ENCODE measurements at regions not wholly inside any gene's neighbourhood (a gene's known extent, or its start where the extent isn't known, plus 50 kb on each side); places are given as distances from the start of the nearest gene placed in this dataset.
A peak's percentile ranks its signal among the peaks of the same experiment; 100 is the strongest.
"Not testable (repeated sequence)": the region's sequence is repeated elsewhere in the genome, so short reads cannot be mapped to it uniquely, and the experiment has no call there.

DNA sequence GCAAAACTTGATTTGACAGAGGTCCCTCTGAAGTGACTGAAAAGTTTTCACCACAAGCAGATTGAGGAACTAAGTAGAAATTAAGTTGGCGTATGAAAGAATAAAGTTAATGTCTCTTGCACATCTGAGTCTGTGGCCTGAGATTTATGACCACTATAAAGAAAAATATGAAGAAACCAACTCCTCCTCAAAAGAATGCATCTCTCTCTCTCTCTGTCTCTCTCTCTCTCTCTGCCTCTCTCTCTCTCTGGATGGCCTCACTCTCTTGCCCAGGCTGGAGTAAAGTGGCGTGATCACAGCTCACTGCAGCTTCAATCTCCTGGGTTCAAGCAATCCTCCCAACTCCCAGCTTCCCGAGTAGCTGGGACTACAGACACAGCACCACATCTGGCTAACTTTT is 55.2 kb downstream of the RPL22L1 start:
- no peak for DNase-seq (ENCODE audit: low read depth)

DNA sequence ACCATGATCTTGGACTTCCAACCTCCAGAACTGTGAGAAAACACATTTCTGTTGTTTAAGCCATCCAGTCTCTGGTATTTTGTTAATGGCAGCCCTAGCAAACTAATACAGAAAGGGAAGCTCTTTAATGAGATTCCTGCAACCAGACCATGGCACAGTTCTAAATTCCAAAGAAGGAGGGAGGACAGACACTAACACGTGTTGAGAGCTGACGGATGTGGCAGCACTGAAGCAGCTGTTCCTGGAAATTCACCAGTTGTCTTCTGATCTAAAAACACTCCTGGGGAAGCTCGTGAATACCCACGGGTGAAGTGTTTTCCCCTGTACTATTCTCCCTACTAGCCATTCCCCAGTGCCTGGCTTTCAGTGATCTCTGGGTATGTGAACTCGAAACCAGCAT is 56.7 kb downstream of the RPL22L1 start:
- no peak for DNase-seq (ENCODE audit: low read depth)

DNA sequence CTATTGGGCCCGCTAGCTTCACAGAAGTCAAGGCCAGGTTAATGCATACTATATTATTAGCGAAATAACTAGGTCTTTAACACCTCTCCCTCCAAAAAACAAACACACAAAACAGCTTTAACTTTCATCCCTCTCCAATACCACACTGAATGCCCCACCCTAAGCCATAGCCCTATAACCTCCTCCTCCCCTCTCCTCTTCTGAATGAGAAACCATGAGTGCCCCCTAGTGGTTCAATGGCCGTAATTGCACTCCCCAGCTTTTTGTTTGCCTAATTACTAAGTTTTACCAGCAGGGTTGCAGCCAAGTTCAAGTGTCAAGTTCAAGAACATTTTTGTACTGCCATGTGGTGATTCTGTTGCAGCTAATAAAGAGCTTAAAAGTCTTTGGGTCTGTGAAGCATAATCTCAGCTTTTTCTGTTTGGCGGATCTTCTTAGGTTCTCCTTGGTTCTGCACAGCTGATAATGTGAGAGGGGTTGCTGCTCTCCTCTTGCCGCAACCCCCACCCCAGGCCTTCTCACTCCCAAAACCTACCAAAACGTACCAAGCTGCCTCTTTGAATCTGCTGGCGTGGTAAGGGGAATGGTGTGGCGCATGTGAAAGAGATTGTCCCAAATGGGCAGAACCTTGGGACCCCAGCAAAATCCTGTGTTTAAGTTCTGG is 57.9 kb downstream of the RPL22L1 start:
- DNase-seq (ENCODE audit: low read depth): peak; percentile 86

DNA sequence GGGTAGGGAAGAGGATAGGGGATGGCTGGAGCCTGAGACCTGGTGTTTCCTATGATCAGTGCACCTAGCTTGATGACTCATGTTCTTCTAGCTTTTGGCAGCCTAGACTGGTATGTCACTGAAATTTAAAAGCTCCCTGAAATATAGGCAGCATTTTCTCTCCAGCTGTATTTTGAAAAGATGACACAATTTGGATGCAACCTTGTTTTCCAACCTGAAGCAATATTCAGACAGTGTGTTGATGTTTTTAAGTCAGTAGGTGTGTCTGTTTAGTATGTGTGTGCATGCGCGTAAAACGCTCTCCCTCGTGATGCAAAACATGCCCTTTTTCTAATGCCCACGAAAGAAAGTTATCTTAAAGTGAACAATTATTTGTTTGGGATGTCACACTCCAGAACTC is 58.5 kb downstream of the RPL22L1 start:
- DNase-seq (ENCODE audit: low read depth): peak; percentile 81

DNA sequence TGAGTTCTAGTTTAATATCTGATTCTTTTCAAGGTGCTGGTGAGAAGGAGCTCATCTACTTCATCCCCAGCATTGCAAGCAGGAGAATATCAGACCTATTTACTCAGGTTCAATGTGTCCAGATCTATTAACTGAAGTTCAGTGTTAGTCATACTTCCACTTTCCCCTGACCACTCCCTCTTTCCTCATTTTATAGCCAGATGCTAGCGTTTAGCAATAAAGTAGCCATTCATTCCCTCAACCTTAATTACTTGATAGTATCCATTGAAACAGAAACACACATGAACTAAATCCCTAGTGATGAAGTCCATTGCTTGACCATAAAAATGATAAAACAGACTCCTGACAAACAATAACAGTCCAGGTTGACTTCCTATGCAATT is 60.0 kb downstream of the RPL22L1 start:
- DNase-seq (ENCODE audit: low read depth): peak; percentile 81

DNA sequence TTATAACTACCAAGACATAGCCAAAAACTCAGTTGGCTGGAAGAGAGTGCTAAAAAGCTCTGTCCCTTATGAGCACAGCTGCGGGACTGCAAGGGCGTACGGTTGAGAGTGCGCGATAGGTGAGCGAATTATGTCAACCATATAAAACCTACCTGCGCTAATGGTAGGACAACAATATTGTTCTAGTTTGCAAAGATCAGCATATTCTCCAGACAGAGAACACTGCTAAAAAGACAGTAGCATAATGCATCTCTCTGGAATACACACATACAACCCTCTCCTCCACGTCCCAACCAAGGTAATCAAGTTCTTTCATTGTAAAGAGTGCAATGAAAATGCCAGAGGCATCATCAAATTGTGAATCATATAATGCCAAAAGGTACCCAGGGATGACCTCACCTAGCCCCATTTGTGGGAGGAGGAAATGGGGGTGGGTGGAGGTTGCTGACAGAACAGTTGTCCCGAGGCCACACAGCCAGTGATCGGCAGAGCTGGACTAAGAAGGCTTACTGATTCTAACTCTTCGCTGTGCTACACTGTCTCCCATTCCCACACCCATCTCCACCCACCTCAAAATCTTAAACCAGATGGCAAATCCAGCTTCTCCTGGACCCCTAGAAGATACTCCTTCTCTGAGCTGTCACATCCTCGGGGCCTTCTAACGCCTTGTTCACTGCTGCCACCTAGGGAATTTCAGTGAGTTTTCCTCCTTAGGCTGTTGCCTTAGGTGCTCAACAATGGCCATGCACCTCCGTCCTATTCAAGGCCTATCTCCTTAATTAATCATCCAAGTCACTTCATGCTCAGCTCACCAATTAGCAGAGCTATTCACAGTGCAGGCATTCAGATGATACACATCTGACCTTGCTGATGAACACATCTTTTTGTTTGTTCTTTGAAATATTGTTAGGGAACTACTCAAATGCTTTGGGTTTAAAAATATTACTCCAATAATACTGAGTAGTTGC is 60.7 kb downstream of the RPL22L1 start:
- peak; percentile 90 for DNase-seq (ENCODE audit: low read depth)

DNA sequence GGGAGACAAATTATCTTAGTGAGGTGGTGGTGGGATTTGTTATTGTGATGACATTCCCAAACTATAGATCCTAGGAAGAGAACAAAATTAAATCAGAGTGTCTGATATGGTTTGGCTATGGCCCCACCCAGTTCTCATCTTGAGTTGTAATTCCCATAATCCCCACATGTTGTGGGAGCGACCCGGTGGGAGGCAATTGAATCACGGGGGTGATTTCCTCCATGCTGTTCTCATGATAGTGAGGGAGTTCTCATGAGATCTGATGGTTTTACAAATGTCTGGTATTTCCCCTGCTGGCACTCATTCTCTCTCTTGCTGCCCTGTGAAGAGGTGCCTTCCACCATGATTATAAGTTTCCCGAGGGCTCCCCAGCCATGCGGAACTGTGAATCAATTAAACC is 62.0 kb downstream of the RPL22L1 start:
- peak; percentile 47 for DNase-seq (ENCODE audit: low read depth)

DNA sequence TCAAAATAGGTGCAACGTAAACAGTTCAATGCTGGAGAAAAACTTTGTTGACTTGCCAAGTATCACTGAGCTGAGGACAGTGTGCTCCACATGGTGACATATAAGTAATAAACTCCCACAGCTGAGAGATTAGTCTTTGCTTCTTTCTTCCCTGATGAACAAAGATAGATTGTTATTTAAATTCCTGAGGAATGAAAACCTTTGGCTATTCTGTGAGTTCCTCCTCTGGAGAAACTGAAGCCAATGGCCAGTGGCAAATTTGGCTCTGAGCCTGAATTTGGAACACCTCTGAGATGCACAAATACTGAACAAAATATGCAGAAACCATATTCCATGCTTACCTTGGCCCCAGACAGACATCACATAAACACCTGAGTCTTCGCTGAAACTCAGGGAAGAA is 63.3 kb downstream of the RPL22L1 start:
- DNase-seq (ENCODE audit: low read depth): peak; percentile 23

DNA sequence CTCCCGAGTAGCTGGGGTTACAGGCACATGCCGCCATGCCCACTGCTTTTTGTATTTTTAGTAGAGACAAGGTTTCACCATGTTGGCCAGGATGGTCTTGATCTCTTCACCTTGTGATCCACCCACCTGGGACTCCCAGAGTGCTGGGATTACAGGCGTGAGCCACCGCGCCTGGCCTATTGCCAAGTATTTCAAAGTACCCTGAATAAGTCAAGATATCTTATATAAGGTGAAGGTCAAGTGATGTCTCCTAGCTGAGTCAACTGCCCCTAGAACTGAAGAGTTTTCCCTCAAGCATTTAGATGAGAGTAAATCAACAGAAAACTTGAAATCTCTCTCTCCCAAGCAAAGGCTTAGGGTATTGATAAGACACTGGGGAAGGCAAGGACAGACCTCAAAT is 63.9 kb downstream of the RPL22L1 start:
- no peak for DNase-seq (ENCODE audit: low read depth)

DNA sequence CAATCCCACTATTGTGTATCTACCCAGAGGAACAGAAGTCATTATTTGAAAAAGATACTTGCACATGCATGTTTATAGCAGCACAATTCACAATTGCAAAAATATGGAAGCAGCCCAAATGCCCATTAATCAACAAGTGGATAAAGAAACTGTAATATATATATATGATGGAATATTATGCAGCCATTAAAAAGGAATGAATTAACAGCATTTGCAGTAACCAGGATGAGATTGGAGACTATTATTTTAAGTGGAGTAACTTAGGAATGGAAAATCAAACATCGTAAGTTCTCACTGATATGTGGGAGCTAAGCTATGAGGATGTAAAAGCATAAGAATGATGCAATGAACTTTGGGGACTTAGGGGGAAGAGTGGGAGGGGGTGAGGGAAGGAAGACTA is 64.7 kb downstream of the RPL22L1 start:
- DNase-seq (ENCODE audit: low read depth): not testable (repeated sequence)

DNA sequence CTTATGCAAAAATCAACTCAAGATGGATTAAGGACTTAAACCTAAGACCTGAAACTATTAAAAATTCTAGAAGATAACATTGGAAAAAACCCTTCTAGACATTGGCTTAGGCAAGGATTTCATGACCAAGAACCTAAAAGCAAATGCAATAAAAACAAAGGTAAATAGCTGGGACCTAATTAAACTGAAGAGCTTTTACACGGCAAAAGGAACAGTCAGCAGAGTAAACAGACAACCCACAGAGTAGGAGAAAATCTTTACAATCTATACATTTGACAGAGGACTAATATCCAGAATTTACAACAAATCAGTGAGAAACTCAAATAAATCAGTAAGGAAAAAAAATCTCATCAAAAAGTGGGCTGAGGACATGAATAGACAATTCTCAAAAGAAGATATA is 65.4 kb downstream of the RPL22L1 start:
- DNase-seq (ENCODE audit: low read depth): not testable (repeated sequence)

DNA sequence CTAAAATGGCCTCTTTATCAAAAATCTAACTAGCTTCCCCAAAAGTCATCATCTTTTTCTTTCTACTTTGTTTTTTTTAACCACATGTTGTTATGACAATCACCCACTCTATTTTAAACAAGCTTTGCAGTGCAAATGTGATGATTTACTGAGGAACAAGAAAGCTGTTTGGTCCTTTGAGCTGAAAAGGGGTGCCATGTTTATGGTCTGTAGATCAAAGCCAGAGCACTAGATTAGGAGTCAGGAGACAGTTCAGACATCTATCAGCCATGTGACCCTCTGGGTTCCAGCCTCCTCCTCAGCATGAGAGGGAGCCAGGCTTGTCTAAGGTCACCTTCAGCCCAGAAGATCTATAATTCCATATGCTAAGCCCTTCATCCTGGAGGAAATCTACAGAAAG is 65.9 kb downstream of the RPL22L1 start:
- peak; percentile 16 for DNase-seq (ENCODE audit: low read depth)

DNA sequence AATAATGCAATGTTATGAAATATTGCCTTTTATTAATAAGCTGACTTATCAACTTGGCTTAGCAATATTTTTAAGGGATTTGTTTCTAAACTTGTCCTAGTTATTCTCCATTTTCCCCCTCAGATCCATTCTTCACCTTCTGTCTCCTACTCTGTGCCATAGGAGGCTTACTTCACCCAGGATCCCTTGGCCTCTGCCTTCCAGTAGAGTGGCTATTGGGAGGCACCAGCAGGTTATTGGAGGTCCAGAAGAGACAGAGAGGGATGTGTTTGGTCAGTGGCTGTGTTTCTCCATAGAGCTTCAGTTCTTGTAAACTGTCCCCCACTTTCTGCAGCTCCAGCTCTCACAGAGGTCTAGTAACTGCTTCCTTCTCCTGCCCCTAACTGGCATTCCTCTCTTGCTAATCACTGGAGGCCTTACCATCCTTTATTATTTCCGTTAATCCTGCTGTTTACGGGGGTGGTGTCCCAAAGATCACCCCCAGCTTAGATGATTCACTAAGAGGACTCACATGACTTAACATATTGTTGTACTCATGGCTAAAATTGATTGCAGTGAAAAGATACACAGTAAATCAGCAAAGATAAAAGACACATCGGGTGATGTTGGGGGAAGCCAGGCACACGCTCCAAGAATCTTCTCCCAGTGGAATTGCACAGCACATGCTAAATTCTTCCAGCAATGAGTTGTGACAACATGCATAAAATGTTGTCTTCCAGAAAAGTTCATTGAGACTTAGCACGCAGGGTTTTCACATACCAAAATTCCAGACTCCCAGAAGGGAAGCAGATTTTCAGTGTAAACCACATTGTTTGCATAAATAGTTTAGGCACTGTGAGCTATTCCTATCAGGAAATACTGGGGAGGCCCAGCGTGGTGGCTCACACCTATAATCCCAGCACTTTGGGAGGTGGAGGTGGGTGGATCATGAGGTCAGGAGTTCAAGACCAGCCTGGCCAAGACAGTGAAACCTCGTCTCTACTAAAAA is 67.5 kb downstream of the RPL22L1 start:
- DNase-seq (ENCODE audit: low read depth): peak; percentile 97

DNA sequence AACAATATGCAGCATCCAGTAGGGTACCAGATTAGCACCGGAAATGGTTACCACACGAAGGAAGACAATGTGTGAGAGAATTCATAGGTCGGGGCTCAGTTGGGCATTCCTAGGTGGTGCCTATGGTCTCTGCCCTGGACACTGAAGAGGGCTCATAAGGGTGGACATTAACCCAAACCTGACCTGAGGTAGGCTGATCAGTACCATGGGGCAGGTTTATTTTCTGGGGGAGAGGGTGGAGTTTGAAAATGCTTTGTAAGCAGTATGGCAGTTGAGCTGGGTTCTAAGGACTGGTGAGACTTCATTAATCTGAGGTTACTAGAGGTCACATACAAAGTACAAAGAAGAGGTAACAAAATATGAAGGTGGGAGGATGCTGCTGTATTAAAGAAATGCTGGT is 68.4 kb downstream of the RPL22L1 start:
- no peak for DNase-seq (ENCODE audit: low read depth)

DNA sequence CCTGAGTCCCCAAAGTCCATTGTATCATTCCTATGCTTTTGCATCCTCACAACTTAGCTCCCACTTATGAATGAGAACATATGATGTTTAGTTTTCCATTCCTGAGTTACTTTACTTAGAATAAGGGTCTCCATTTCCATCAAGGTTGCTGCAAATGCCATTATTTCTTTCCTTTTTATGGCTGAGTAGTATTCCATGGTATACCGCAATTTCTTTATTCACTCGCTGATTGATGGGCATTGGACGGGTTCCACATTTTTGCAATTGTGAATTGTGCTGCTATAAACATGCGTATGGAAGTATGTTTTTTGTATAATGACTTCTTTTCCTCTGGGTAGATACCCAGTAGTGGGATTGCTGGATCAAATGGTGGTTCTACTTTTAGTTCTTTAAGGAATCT is 69.7 kb downstream of the RPL22L1 start:
- not testable (repeated sequence) for DNase-seq (ENCODE audit: low read depth)

DNA sequence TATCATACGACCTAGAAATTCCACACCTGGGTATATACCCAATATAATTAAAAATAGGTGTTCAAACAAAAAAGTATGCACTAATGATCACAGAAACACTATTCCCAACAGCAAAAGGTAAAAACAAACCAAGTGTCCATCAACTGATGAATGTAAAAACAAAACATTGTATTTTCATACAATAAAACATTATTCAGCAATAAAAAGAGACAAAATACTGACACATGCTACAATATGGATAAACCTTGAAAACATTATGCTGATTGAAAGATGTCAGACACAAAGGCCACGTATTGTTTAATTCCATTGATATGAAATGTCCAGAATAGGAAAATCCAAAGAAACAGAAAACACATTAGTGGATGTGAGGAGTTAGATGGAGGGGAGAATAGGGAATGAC is 71.0 kb downstream of the RPL22L1 start:
- DNase-seq (ENCODE audit: low read depth): no peak

DNA sequence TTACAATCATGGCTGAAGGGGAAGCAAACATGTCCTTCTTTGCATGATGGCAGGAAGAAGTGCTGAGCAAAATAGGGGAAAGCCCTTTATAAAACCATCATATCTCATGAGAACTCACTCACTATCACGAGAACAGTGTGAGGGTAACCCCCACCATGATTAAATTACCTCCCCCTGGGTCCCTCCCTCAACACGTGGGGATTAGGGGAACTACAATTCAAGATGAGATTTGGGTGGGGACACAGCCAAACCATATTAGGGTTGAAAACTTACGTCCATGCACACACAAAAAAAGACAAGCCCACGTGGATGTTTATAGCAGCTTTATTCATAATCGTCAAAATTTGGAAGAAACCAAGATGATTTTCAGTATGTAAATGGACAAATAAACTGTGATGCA is 72.3 kb downstream of the RPL22L1 start:
- no peak for DNase-seq (ENCODE audit: low read depth)

DNA sequence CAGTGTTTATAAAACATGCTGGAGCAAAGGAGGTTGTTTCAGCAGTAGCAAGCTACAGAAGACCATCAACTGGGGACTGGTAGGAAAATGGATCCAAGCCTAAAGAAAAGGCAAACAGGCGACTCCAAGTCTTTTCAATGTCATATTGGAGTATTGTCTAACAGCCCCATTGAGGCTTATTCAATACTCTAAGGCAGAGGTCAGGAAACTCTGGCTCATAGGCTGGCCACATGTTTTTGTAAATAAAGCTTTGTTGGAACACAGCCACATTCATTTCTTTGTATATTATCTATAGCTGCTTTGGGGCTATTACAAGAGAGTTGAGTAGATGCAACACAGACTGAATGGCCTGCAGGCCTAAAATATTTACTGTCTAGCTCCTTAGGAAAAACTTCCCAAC is 77.5 kb downstream of the RPL22L1 start:
- no peak for DNase-seq (ENCODE audit: low read depth)

DNA sequence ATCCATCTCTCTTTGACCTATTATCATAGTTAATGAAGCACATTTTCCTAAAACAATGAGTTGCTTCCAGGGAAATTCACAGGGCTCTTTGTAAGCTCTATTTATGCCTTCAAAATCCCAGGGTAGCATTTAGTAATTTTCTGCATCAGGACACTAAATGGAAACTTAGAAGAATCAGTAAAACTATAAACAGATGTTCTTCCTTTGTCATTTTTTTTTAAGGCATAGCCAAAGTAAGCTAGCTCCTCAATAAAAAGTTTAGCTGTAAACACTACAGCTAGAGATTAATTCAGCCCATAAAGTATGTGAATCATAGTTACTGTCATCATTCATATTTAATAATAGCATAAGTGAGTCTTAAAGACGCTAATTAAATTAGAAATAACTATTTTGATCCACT is 79.3 kb downstream of the RPL22L1 start:
- DNase-seq (ENCODE audit: low read depth): no peak

DNA sequence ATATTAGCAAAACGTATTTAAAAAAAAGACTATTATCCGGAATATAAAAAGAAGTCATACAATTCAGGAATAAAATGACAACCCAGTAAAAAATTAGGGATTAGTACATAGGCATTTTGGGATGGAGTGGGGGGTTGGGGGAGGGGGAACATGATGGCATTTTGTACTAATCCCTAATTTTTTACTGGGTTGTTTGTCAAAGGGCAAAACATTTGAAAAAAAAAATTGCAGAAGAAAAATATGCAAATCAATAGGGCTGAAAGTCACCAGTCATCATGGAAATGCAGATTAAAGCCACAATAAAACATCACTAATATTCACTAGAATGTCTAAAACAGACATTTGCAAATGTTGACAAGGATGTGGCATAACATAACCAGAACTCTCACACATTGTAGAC is 82.5 kb downstream of the RPL22L1 start:
- no peak for DNase-seq (ENCODE audit: low read depth)

DNA sequence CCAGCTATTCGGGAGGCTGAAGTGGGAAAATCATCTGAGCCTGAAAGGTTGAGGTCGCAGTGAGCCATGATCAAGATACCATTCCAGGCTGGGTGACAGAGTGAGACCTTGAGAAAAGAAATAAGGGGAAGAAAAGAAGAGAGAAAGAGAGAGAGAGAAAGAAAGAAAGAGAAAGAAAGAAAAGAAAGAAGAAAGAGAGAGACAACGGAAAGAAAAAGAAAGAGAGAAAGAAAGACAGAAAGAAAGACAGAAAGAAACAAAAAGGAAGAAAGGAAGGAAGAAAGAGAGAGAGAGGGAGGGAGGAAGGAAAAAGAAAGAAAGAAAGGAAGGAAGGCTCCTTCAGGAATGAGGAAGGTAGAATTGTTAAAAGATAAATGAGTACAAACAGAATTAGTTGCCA is 84.5 kb downstream of the RPL22L1 start:
- DNase-seq (ENCODE audit: low read depth): no peak

DNA sequence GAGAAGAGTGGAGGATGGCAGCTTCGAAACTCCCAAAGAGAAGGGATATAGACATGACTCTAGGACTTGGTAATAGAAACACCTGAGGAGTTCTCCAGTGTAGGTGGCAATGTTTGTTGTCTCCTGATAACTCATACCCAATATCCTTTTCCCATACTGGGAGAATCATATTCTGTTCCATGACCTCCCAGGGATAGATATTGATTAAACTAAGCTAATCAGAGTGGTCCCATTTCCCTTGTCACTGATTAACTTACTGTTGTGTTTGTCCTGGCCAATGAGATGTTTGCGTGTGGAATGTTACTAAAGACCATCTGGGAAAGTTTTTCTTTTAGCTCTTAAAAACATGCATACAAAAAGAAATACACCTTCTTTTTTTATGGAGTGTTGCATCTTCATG is 85.6 kb downstream of the RPL22L1 start:
- no peak for DNase-seq (ENCODE audit: low read depth)
